CD14-positive monocyte (primary cell): ENCODE measurements at regions not wholly inside any gene's neighbourhood (a gene's known extent, or its start where the extent isn't known, plus 50 kb on each side); places are given as distances from the start of the nearest gene placed in this dataset.
"Not testable (repeated sequence)": the region's sequence is repeated elsewhere in the genome, so short reads cannot be mapped to it uniquely, and the experiment has no call there.

ENCODE experiments used
- DNase-seq, 3 donors: peaks; one replicate each; pipeline ENCODE4 v3.0.0-alpha.2; 2011 to 2022
- H2AFZ ChIP-seq: 2 replicates; pipeline ENCODE4 v1.6.0; 2012; ENCODE audit warnings: mild to moderate bottlenecking, low read depth, low read length, inconsistent platforms; ENCODE audit not compliant: insufficient read depth, poor library complexity, severe bottlenecking
- H3K27ac ChIP-seq, 2 donors: 1 replicate in 1 of 2; 2 replicates in 1 of 2; pipeline ENCODE4 v1.5.1; 2012 to 2013; ENCODE audit warnings: low read length in 2 of 2, control low read depth in 1 of 2, inconsistent platforms in 1 of 2, low read depth in 1 of 2, mild to moderate bottlenecking in 1 of 2
- H3K27me3 ChIP-seq, 2 donors: one replicate each; pipeline versions ENCODE4 v1.6.0 to v1.6.1; 2011 to 2013; ENCODE audit warnings: low read length in 2 of 2; ENCODE audit not compliant: control insufficient read depth in 2 of 2, insufficient read depth in 2 of 2
- H3K36me3 ChIP-seq, 2 donors: replicated peaks in 1 of 2; 1 replicate in 1 of 2; 2 replicates in 1 of 2; pipeline versions ENCODE4 v1.5.1 to v1.6.1; 2012 to 2013; ENCODE audit warnings: low read length in 2 of 2, control low read depth in 1 of 2, inconsistent platforms in 1 of 2, mild to moderate bottlenecking in 1 of 2; ENCODE audit not compliant: insufficient read depth in 2 of 2, control insufficient read depth in 1 of 2
- H3K4me1 ChIP-seq, 2 donors: 1 replicate in 1 of 2; 2 replicates in 1 of 2; pipeline versions ENCODE4 v1.5.1 to v1.6.1; 2012 to 2013; ENCODE audit warnings: low read length in 2 of 2, control low read depth in 1 of 2, inconsistent platforms in 1 of 2, mild to moderate bottlenecking in 1 of 2, moderate library complexity in 1 of 2; ENCODE audit not compliant: insufficient read depth in 2 of 2, control insufficient read depth in 1 of 2
- H3K4me2 ChIP-seq: replicated peaks from 2 replicates; pipeline ENCODE3; 2012; ENCODE audit warnings: low read length, moderate library complexity, mild to moderate bottlenecking; ENCODE audit not compliant: poor library complexity, severe bottlenecking; ENCODE audit errors: extremely low read depth
- H3K4me3 ChIP-seq, 3 experiments: fragments of 200-600 bp in 1 of 3; sonication (generic) in 1 of 3; replicated peaks in 1 of 3; 1 replicate in 2 of 3; 2 replicates in 1 of 3; pipeline ENCODE4 v1.5.1; 2011 to 2013; ENCODE audit warnings: low read length in 3 of 3, mild to moderate bottlenecking in 3 of 3, control low read depth in 2 of 3, low read depth in 2 of 3, inconsistent platforms in 1 of 3, moderate library complexity in 1 of 3
- H3K79me2 ChIP-seq: 2 replicates; pipeline ENCODE4 v1.6.0; 2012; ENCODE audit warnings: mild to moderate bottlenecking, control low read depth, inconsistent platforms, low read length, moderate library complexity; ENCODE audit not compliant: insufficient read depth
- H3K9ac ChIP-seq: 2 replicates; pipeline ENCODE4 v1.6.0; 2017; ENCODE audit warnings: low read length, mild to moderate bottlenecking; ENCODE audit not compliant: insufficient read depth, poor library complexity, severe bottlenecking
- H3K9me3 ChIP-seq, 2 donors: replicated peaks in 1 of 2; 1 replicate in 1 of 2; 2 replicates in 1 of 2; pipeline versions ENCODE4 v1.5.1 to v1.6.1; 2012 to 2013; ENCODE audit warnings: low read length in 2 of 2, control low read depth in 1 of 2; ENCODE audit not compliant: control insufficient read depth in 1 of 2, insufficient read depth in 1 of 2
- H4K20me1 ChIP-seq: 2 replicates; pipeline ENCODE4 v1.6.0; 2012; ENCODE audit warnings: mild to moderate bottlenecking, low read length, control low read depth, moderate library complexity; ENCODE audit not compliant: insufficient read depth
- H3K27ac Mint-ChIP-seq, 7 donors: one replicate each; pipeline ENCODE4 v1.8.0; 2020; ENCODE audit warnings: mild to moderate bottlenecking in 7 of 7, mixed read lengths in 7 of 7, moderate library complexity in 6 of 7, inconsistent platforms in 2 of 7
- H3K27me3 Mint-ChIP-seq, 3 donors: one replicate each; pipeline ENCODE4 v1.8.0; 2021 to 2022; ENCODE audit warnings: low read depth in 3 of 3, mild to moderate bottlenecking in 3 of 3, mixed read lengths in 3 of 3, moderate library complexity in 3 of 3, inconsistent platforms in 1 of 3
- H3K36me3 Mint-ChIP-seq, 2 donors: one replicate each; pipeline ENCODE4 v1.8.0; 2020; ENCODE audit warnings: mixed read lengths in 2 of 2, inconsistent platforms in 1 of 2, mild to moderate bottlenecking in 1 of 2
- H3K4me1 Mint-ChIP-seq: one replicate; pipeline ENCODE4 v1.8.0; 2020; ENCODE audit warnings: mild to moderate bottlenecking, mixed read lengths
- H3K4me3 Mint-ChIP-seq, 2 donors: one replicate each; pipeline ENCODE4 v1.8.0; 2020; ENCODE audit warnings: mild to moderate bottlenecking in 2 of 2, mixed read lengths in 2 of 2, moderate library complexity in 1 of 2
- H3K9me3 Mint-ChIP-seq, 7 donors: one replicate each; pipeline ENCODE4 v1.8.0; 2020 to 2022; ENCODE audit warnings: mixed read lengths in 7 of 7, mild to moderate bottlenecking in 6 of 7, moderate library complexity in 6 of 7, inconsistent platforms in 2 of 7
- CTCF ChIP-seq: fragments of 200-600 bp; IDR thresholded peaks from one replicate; pipeline ENCODE4 v1.8.0; 2022; ENCODE audit warnings: antibody characterized with exemption, mild to moderate bottlenecking
- WGBS: methylation state at CpG from one replicate; pipeline ENCODE4 v1.1.5; 2013; ENCODE audit warnings: missing lambda C conversion rate; ENCODE audit not compliant: insufficient coverage; 5-methylcytosine and 5-hydroxymethylcytosine counted together
- intact Hi-C, 2 donors: fragments of 100-400 bp; cut with micrococcal nuclease; formaldehyde crosslinking; loops; one replicate each; pipeline versions ENCODE4 v1.15.0 to v1.15.1; 2023

GRCh38 chr4:79121223-79121622 lies 182.0 kb upstream of the PAQR3 start:
- no peaks in the 10 kb centered on the region for H3K27me3 ChIP-seq
- Mint-ChIP-seq H3K9me3 (peaks cover 20 to 40% (median 29%) of the 10 kb centered on the region in 7 donors), H3K4me1 (no peaks in the 10 kb centered on the region), H3K4me3 (no peak overlapping the region), H3K27ac (no peak overlapping the region), H3K27me3 (peaks cover 0 to 2% (median 0%) of the 10 kb centered on the region in 3 donors), H3K36me3 (no peaks in the 10 kb centered on the region)
- no peak overlapping the region for H3K4me3 ChIP-seq
- WGBS = no CpG with 5 or more reads among the region's 1 CpG
- H3K36me3 ChIP-seq = no peaks in the 10 kb centered on the region
- H2AFZ ChIP-seq = no peak overlapping the region
- no peak for DNase-seq
- no peak overlapping the region for H3K9ac ChIP-seq
- no peak overlapping the region for H3K4me2 ChIP-seq
- peaks cover 21 to 22% of the 10 kb centered on the region in 2 donors for H3K9me3 ChIP-seq
- H4K20me1 ChIP-seq = no peaks in the 10 kb centered on the region
- intact Hi-C loops = no loop called here
- no peak overlapping the region for H3K27ac ChIP-seq
- no peak for TF ChIP-seq CTCF
- no peaks in the 10 kb centered on the region for H3K79me2 ChIP-seq
- no peaks in the 10 kb centered on the region for H3K4me1 ChIP-seq

- WGBS = 89% methylated on average over 4 of the region's 4 CpGs
- H3K4me3 ChIP-seq, H2AFZ ChIP-seq, H3K4me1 Mint-ChIP-seq, H4K20me1 ChIP-seq, H3K27me3 Mint-ChIP-seq, H3K4me2 ChIP-seq, H3K4me1 ChIP-seq, H3K27ac Mint-ChIP-seq, H3K79me2 ChIP-seq, H3K9ac ChIP-seq, H3K36me3 ChIP-seq, H3K27me3 ChIP-seq, H3K36me3 Mint-ChIP-seq, intact Hi-C loops, DNase-seq, H3K27ac ChIP-seq, H3K4me3 Mint-ChIP-seq: not testable (repeated sequence)
- peaks cover 21 to 33% (median 25%) of the 10 kb centered on the region in 7 donors for H3K9me3 Mint-ChIP-seq
- peaks cover 17 to 19% of the 10 kb centered on the region in 2 donors for H3K9me3 ChIP-seq
Observed at GRCh38 chr4:79117051-79117450, 177.8 kb upstream of the PAQR3 start.
